ENCODE measurements at regions not wholly inside any gene's neighbourhood (a gene's known extent, or its start where the extent isn't known, plus 50 kb on each side); places are given as distances from the start of the nearest gene placed in this dataset.
"Not testable (repeated sequence)": the region's sequence is repeated elsewhere in the genome, so short reads cannot be mapped to it uniquely, and the experiment has no call there.

DNA sequence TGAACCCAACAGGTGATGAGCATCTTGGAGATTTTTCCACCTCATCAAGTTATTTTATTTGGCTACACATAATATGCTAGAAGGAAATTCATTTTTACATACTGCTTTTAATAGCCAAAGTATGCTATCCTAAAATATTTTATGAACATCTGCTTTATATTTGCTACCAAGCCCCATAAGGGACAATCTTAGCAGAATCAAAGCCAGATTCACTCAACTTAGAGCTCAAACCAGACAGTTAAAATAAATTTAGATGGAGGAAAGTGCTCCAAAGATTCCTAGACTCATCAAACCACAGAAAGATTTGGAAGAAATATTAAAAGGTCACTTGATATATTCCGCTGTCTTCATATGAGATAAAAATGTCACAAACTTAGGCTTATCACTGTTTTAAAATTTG lies 637.1 kb upstream of the CCNG1 start:
- no peak for DNase-seq (ENCODE audit: low read depth)

DNA sequence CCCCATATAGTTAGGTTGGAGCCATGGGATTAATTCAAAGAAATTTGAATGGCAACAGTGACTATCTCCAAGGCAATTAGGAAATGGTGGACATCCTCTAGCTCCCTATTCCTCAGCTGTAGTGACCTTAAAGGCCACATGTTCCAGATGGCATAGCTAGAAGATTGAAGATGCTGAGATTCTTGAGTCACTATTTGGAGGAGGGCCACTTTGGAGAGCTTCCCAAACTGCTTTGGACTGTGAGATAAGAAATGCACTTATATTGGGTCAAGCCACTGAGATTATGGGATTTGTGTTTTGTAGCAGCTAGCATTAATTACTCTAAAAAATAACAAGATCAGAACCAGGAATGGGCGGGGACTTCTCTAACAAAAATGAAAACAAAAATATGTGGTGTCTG lies 636.2 kb upstream of the CCNG1 start:
- no peak for DNase-seq (ENCODE audit: low read depth)

DNA sequence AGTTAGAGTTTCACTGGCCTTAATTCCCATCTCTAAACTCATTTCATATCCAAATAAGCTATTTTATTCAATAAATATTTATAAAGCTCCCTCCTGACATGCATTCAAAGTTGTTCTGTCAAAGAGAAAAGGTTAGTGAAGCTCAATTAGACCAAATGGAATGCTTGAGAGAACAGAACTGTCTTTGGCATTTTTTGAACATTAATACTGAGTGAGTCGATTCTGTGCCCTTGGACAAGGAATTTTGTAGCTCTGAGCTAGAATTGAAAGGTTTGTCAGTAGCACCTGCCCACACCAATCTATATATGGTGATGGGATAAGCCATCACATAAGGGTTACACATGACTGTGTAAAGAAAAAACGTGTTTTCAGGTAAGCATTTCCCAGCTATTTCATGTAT lies 631.2 kb upstream of the CCNG1 start:
- DNase-seq (ENCODE audit: low read depth), result no peak

DNA sequence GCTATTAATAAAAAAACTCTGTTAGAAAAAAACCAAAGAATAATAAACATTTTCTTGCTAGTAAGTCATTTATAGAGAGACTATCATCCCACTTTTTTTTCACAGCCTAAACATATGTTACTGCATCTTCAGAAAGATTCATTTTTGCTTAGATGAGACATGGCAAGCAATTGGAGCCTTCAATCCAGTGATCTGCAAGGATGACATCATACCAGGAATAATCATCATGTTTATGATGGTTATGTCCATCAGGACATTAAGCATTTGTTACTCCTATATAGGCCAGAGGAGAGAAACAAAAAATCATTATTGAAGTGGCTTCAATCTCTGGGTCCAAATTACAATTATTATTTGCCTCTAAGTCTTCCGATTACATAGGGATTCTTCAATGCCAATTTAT lies 626.3 kb upstream of the CCNG1 start:
- no peak for DNase-seq (ENCODE audit: low read depth)

DNA sequence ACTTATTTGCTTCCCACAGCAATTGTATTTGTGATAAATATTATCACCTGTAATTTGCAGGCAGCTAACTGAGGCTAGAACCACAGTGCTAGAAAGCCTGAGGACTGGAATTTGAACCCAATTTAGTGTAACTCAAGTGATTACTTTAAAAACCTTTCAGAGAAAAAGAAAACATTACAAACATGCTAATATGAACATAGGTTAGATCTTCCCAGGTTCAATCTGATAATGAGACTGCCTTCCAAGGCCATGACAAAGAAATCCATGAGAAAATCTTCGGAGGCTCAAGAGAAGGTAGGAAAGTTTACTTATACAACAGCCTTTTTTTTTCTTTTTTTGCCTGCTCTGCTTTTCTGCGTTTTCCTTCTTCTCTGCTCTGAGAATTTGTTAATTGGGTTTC lies 620.6 kb upstream of the CCNG1 start:
- no peak for DNase-seq (ENCODE audit: low read depth)

DNA sequence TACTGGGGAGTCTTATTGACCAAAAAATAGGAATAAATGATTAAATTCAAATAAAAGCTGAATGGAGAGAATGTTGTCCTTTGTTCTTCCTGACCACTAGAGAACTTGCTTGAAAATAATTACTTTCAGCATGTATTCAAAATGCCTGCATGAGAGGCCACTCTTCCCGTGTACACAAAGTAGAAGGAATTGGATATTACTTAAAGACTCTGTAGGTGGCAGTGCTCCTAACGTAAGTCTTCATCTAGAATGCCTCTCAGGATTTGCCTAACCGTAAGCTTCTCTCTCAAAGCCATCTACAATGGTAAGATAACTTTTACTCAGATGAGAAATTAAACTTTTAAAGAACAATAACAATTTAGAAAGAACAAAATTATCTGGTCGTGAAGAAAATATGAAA lies 620.0 kb upstream of the CCNG1 start:
- no peak for DNase-seq (ENCODE audit: low read depth)

DNA sequence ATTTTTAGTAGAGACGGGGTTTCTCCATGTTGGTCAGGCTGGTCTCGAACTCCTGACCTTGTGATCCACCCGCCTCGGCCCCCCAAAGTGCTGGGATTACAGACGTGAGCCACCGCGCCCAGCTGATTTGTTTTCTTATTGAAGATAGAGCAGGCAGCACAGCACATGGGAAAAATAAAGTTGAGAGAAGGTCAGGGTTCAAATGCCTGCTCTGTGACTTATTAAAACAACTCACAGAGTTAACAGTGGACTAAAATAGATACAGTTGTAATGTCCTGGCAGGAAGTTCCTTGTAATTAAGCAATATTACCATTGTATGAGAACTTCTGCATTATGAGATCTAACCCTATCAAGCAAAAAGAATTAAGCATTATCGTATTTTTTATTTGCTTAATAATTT lies 615.7 kb upstream of the CCNG1 start:
- DNase-seq (ENCODE audit: low read depth), result not testable (repeated sequence)

DNA sequence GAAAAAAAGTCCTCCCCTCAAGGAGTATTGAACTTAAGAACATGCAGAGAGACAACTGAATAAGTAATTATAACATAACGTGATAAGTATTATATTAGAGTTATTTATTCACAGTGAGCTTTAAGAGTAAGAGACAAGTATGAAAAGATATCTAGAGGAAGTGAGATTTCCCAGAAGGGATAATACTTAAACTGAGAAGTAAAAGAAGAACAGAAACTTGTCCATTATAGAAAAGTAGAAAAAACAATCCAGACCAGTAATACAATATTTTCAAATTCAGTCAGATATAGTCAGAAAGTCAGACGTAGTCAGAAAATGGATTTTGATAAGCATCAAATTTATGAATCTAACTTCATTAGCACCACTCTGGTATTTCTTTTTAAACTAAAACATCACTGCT lies 613.0 kb upstream of the CCNG1 start:
- no peak for DNase-seq (ENCODE audit: low read depth)

DNA sequence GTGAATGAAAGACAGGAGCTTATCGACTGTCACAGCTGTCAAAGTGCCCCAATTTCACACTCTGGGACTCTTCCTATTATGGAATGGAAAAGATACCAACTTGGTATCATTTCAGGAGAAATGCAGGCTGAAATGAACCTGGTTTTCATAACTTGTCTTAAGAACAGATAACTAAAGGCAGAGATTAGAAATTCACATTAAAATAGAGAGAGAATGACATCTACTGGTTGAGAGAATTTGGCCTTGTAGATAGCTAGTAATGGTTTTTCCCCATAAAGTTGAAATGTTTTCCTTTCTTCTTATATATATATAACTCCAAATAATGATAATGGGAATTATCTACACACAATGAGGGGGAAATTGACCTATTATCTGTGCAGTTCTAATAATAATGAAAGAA lies 600.2 kb upstream of the CCNG1 start:
- DNase-seq (ENCODE audit: low read depth), result no peak

DNA sequence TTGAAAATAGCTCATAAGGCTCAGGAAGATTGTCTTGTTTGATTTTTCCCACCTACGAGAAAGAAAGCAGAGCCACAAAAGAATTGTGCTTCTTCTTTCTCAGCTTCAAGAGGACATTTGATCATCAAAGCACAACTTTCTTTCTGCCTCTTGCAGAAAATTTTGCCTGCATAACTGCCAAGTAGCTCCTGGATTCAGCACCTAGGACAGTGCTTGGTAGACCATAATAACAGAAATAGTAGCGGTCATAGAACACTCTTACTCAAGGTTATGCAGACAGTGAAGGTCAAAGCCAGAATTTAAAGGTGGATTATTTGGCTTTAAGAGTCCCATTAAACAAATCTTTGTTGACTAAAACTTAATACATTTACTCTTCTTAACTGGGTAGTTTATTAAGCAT lies 594.7 kb upstream of the CCNG1 start:
- no peak for DNase-seq (ENCODE audit: low read depth)

DNA sequence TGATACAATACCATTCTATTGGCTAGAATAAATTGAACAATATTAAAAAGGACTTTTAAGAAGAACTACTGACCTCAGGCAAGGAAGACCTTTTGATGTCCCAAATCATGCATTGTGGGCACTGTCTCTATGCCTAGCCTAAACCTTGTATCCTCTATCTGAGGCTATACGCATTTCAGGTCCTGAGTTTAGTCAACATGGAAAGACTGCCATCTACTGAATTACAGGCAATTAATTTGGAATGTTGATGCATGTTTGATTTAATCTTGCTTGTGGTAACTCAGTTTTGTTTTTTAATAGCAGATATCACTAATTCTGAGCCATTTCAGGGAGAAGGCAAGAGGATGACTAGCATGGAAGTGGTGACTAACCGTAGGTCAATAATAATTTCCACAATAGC lies 585.3 kb upstream of the CCNG1 start:
- DNase-seq (ENCODE audit: low read depth), result no peak

DNA sequence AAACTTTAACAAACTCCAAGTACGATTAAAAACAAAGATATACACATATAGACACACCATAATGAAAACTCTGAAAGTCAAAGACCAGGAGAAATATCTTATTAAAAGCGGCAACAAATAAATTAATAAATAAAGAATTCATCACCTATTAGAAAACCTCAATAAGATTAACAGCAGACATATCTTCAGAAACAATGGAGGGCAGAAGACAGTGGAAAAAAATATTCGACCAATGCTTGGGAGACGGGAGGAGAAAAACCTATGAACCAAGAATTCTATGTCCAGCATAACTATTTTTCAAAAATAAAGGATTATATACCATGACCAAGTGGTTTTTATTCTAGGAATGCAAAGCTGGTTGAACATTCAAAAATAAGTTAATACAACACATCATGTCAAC lies 578.6 kb upstream of the CCNG1 start:
- DNase-seq (ENCODE audit: low read depth), result no peak

DNA sequence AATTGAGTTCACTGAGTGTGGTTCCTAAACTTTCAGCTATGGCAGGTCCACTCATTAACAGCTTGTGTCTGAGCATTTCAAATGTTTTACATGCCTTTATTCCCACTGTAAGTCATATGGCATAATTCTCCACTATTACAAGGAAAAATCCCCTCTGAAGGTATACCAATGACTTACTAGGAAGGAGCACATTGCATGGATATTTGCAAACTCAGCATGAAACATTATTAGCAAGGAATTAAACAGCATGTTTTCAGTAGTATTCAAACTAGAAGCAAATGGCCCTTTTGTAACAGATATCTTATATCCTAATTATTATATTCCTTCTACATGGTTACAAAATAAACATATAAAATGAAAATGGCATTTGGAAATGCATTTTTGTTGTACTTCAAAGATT lies 566.4 kb upstream of the CCNG1 start:
- no peak for DNase-seq (ENCODE audit: low read depth)

DNA sequence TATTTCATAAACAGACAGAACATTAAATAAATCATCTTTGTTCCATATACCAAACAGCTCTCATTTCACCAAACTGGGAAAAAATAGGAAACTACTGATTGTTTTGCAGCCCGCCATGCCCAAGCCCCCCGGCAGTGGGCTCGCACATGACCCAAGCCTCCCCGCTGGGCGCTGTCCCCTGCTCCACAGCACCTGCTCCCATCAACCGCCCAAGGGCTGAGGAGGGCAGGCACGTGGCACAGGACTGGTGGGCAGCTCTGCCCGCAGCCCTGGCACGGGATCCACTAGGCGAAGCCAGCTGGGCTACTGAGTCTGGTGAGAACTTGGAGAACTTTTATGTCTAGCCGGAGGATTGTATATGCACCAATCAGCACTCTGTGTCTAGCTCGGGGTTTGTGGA lies 554.8 kb upstream of the CCNG1 start:
- DNase-seq (ENCODE audit: low read depth), result no peak

DNA sequence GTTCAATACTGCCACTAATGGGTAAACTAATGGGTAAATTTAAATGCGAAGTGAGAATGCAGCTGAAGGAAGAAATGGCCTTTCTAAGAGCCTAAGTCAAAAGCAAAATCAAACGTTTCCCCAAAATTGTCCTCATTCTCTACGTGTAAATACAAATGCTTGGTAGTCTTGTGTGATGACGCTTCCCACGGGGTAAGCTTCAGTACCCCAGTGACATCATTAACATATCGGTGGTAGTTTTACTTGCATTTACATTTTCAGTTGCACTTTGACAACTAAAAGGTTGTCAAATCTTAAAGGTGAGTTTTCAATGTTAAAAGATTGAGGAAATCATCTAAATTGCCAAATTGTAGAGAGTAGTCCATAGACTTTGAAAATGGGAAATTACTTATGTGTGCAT lies 550.7 kb upstream of the CCNG1 start:
- no peak for DNase-seq (ENCODE audit: low read depth)

DNA sequence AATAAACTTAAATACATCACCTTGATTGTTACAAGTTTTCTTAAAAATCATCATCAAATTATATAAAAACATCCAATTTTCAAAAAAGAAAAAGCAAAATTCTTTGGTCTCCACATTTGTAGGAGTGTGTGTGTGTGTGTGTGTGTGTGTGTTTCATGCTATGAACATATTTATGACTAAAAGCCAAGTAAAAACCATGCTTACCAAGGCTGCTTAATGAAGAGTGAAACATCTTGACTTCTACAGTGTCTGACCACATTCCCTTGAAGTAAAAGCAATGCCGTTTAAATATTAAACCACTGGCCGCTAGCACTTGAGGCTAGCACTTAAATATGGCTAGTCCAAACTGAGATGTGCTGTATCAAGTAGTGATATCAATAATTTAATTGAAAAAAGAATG lies 549.1 kb upstream of the CCNG1 start:
- DNase-seq (ENCODE audit: low read depth), result no peak

DNA sequence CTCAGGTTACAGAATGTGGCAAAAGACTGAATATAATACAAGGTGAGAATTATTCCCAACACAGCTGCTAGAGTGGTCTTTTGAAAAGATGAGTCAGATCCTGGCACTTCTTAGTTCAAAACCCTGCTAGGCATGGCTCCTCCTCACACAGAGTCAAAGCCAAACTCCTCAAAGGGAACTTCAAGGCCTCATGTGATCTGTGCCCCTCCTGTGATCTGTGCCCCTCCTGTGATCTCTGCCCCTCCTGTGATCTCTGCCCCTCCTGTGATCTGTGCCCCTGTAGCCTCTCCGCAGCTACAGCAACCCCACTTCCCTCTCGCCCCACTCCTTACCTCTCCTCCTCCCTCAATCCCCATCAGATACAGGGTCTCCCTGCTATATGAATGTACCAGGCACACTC lies 525.5 kb upstream of the CCNG1 start:
- DNase-seq (ENCODE audit: low read depth), result no peak

DNA sequence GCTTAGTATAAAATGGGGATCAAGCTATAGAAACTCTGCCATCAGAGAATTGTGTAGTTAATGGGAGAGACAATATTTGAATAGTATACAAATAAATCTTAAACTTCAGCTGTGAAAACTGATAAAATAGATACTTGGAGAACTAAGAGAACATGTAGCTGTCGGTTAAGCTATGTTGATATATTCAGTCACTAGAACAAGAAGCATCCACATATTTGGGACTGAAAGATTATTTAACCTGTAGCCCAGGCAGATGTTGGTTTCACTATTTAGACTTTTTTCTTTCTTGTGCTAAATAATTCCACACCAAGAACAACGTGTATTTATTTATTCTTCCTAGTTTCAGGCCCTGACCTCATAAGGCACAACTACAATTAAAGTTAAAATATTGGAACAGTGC lies 521.0 kb upstream of the CCNG1 start:
- DNase-seq (ENCODE audit: low read depth), result no peak

DNA sequence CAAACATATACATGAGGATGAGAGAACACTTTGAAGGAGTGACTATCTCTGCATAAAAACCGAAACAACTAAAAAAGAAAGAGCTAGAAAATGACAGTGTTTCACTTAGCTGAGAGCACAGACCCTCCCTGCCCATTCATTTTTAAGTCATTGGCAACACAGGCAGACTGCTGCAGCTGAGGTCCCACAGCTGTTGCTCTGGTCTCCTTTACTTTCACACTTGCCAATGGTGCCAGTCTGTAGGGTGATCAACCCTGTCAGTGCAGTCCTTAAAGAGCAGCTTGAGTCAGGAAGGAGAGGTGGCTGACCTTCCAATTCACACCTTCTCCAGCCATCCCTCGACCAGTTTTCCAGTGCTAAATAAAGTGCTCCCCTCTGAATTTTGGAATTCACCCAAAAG lies 508.3 kb upstream of the CCNG1 start:
- DNase-seq (ENCODE audit: low read depth), result no peak

DNA sequence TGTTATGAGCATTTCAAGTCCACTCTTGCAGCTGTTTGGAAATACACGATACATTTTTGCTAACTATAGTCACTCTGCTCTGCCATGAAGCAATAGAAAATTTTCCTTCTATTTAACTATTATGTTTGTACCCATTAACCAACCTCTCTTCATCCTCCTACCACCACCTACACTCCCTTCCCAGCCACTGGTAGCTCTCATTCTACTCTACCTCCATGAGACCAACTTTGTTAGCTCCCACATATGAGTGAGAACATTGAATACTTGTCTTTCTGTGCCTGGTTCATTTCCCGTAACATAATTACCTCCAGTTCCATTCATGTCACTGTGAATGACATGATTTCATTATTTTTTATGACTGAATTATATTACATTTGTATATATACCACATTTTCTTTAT lies 505.9 kb upstream of the CCNG1 start:
- DNase-seq (ENCODE audit: low read depth), result no peak

DNA sequence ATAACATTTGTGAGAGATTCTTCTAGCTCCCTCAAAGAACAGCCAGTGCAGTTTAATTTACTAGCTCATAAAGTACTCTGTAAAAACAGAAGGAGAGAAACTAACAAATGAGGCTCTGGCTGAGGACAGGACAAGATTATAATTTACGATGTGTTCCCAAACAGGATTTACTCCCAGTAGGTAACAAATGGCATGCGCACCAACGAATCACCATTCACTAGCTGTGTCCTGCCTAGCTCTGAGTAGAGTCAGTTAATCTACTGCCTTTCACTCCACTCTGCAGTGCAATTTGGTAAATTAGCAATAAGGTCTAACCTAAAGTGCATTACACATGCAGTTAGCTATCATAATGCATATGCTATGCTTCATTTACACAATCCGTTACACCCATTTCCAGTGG lies 497.4 kb upstream of the CCNG1 start:
- no peak for DNase-seq (ENCODE audit: low read depth)

DNA sequence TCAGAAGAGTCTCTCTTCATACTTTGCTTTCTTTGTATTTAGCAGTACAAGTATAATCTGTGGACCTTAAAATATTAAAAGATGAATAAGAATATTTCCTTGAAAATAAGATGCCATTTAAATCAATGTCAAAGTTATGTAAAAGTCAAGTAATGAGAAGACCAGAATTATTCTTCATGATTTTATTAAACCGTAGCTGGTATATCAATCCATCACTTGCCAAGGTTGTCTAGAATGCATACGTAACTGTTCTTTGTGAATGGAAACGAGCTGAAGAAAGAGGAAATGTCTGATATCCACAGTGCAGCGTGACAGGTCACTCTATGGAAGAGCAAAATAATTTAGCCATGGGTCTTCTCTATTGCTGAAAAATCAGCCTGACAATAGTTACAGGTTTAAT lies 488.7 kb upstream of the CCNG1 start:
- no peak for DNase-seq (ENCODE audit: low read depth)

DNA sequence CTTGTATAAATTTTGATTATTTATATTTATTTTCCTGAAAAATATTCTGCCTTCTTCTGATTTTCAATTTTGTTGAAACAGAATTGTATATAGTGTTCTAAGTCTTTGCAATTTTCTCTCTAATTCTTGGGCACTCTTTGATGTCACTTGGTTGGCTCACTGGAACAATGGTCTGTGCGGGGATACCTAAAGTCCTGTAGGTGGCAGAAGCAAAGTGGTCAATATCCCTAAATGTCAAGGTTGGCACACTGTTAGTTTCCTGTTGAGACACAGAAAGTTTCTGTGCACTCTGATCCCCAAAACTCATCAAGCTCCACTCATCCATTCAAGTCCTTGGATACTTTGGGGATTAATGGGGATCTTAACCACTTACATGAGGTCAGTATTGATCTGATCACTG lies 480.8 kb upstream of the CCNG1 start:
- no peak for DNase-seq (ENCODE audit: low read depth)

DNA sequence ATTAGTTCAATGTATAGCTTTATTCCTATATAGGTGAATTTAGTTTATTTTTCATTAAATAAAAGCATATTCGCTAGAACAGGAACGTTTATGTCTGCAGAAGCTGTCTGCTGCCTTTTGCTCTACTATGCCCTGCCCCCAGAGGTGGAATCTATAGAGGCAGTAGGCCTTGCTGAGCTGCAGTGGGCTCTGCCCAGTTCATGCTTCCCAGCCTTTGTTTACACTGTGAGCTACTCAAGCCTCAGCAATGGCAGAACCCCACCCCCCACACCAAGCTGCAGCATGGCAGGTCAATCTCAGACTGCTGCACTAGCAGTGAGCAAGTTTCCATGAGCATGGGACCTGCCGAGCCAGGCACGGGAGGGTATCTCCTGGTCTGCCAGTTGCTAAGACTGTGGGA lies 473.3 kb upstream of the CCNG1 start:
- DNase-seq (ENCODE audit: low read depth), result not testable (repeated sequence)

DNA sequence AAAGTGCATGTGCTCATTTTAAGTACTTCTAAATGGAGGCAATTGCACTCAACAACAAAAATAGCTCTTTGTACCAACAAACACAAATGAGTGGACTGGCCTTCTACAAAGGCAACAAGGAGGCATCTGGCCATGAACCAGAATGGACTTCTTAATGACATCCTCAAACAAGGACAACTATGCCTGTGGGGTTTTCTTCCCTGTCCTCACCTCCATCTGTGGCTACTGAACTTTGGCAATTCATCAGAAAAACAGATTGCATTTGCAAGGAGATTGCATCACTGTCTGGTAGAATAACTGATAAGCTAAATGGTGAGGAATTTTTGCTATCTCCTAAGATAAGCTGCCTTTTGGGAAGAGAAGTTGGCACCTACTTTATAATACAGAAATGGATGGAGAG lies 447.3 kb upstream of the CCNG1 start:
- DNase-seq (ENCODE audit: low read depth), result no peak

Data from T follicular helper cell (primary cell).